ENCODE measurements at regions not wholly inside any gene's neighbourhood (a gene's known extent, or its start where the extent isn't known, plus 50 kb on each side); places are given as distances from the start of the nearest gene placed in this dataset.
"Not testable (repeated sequence)": the region's sequence is repeated elsewhere in the genome, so short reads cannot be mapped to it uniquely, and the experiment has no call there.

DNA sequence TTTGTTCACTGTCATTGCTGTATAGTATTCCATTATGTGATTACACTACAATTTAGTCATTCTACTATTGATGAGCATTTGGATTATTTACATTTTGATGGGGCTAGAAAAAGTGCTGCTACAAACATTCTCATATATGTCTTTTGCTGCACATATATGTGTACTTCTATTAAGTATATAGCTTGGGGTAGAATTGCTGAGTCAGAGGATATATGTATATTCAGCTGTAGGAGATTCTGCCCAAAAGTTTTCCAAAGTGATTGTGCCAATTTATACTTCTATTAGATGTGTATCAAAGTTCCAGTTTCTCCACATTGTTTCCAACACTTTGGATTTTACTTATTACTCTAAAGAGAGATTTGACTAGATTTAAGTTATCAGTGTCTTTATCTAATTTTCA, 101.7 kb upstream of the UGP2 start:
- DNase-seq (ENCODE audit: low spot score): no peak

DNA sequence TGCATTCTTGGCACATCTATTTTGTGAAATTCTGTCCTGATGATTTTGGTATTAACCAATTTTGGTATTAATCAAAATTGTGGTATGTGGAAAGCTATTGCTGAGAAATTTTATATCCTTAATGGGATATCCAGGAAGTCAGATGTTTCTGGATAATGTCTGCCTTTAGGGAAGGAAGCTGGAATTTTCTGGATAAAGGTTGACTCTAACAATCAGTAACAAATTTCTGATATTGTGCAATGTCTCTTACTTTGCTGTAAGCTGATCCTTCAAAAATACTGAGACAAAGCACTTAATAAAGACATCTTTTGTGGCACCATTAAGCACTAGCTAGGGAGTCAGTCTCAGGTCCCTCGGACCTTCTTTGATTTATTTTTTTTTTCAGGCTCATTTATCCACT, 100.8 kb upstream of the UGP2 start:
- no peak for DNase-seq (ENCODE audit: low spot score)

DNA sequence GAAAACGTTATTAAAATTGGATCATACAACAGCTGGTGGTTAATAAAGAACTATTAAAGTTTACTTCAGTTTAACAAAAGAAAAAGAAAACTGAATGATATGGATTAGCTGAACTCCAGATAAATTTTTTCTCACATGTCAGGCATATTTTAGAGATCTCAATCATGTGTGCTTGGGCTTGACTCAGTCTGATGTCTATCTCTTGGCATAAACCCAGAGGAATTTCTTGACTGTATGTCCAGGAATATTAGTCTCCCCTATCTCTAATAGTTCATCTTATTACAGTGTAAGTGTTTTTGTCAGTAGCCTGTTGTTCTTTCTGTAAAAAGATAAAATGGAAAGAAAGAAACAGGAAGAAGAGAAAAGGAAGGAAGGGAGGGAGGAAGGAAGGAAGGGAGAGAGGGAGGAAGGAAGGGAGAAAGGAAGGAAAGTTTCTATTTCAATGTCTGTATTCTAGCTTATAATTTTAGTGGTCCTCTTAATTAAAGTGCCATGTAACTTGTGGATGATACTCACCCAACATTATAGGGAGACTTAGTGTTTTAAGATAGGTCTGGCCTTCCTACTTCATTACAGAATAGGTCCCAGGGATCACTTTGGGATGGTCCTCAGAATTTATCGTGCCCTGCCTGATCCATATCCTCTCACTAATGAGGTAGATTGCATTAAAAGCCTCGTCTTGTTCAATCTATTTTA, 99.7 kb upstream of the UGP2 start:
- DNase-seq (ENCODE audit: low spot score): no peak

DNA sequence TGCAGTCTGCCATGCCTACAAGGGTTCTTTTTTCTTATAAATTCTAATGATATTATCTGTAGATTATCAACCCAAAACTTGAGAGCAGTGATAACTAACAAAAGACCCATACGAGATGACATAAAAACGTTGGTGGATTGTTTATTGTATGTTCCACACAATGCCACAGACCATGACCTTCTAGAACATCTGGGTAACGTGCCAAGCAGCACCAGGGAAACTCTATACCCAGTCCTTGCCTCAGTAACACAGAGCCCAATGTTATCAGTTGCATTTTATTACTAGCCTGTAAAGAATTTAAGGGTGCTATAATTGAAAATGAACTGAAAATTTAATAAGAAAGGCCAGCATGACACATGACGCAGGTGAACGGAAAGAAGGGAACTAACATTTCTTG, 99.1 kb upstream of the UGP2 start:
- DNase-seq (ENCODE audit: low spot score): no peak

DNA sequence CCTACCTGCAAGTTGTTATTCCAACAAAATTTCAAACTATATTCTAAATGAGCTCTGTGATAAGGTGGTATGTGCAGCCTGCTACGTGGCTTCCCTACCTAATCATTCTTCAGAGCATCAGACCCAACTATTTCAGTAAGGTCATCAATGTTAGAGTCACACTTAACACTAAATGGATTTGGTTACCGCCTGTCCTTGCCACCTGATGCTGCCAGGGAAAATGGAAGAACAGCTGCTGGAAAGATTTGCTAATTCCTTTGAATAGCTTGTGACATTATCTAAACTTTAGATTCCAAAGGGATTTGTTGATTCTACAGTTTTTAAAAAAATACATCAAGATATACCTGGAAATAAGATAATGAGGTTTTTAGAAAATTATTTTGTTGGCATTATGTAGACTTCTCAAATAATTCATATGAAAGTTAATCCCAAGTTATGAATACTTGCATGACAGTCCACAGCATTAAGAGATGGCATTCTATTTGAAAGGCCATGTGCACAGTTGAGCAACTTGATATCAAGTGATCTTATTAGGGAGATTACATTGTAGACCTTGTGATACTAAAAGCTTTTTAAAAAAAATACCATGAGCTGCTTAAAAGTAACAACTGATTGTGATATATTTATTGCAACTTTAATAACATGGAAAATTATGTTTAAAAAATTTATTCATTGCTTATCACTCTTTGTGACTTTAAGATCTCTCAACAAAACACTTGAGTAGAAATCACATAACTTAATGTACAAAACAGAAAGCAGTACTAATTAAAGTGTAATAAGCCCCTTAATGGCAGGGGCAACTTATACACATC, 98.3 kb upstream of the UGP2 start:
- DNase-seq (ENCODE audit: low spot score): no peak

DNA sequence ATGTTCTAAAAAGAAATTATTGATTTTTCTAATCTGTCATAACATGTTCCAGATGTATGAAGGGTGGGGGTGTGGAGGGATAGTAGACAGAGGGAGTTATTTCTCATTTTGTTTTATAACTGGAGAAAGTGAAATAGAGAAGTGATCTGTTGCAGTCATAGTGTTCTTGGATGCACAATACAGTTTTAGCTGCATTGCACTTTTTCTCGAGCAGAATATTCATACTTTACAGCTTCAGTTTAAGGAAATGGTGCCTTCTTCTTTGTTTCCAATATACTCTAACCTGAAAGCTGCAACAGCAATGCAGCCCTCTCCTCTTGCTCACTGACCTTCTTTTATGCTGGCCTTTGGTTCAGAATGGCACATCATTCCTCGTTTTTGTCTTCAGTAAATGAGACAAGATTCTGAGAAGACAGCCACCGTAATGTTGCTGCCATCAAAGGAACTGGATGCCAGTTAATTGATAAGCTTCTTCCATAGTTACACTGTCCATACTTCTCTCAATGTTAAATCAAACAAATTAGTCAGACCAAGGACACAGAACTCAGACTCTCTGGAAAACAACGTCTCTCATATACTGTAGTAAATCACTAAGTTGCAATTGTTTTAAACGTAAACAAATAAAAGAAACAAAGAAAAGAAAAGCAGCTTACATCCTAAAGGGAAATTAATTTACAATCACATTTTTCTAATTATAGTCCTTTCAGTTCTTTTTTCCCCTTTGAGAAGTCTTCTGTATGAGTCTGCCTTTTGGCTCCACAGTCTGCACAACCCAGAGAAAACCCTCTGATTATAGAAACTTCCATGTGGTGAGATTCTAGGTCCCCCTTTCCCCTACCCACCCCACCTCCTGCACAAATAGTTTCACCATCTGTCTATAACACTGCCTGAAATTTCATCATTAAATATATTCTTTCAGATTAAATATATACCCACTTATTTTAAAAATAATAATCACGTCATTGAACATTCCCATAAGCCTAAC, 97.4 kb upstream of the UGP2 start:
- no peak for DNase-seq (ENCODE audit: low spot score)

DNA sequence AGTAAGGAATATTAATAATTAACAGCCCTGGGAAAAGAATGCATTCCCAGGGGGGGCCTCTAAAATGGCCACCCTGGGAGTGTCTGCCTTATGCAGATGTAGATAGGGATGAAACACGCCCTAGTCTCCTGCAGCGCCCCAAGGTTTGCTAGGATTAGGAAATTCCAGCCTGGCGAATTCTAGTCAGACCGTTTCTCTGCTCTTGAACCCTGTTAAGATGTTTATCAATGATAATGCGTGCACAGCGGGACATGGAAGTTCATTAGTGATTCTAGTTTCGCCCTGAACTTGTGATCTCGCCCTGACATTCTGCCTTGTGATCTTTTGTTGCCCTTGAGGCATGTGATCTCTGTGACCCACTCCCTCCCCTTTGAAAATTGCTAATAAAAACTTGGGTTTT, 95.1 kb upstream of the UGP2 start:
- DNase-seq (ENCODE audit: low spot score): not testable (repeated sequence)

DNA sequence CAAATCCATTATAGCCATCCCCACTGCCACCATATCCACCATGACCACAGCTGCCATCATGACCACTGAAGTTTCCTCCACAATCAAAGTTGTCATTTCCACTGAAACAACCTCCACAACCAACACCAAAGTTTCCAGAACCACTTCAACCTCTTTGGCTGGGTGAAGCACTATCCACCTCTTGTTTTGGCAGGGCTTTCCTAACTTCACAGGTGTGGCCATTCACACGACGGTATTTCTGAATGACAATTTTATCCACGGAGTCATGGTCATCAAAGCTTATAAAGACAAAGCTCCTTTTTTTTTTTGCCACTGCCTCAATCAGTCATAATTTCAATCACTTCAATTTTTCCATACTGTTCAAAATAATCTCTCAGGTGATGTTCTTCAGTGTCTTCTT, 89.8 kb upstream of the UGP2 start:
- no peak for DNase-seq (ENCODE audit: low spot score)

DNA sequence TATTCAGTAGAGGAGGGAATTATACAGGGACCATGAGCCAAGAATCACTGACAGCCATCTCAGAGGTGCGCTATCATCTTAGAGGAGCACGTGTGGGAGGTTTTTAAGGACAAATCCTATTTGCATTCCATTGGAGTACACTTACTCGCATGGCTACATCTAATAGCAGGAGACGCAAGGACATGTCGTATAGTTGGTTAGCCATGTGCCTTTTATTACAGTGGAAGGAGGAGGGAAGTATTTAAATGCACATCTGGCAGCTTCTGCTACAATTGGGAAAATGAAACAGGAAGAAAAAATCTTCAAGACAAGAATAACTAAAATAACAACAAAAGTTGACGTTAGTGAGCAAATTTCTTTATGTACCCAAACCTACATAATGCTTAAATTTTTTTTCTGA, 86.5 kb upstream of the UGP2 start:
- no peak for DNase-seq (ENCODE audit: low spot score)

DNA sequence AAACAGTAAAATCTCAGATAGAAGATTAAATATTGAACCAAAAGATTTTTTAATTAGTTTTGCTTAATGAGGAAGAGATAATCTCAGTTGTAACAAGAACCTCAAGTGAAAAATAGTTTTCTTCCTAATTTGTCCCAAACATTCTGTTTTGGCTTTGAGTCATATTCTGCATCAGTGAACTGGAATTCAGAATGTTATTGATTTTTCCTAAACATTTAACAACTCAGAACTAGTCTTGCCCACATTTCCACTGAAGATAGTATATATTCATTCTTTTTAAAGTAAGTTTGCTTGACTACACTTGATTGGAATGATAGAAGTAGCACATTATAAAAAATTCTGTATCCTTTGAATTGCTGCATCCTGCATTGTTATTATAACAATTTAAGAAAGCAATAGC, 85.7 kb upstream of the UGP2 start:
- no peak for DNase-seq (ENCODE audit: low spot score)

DNA sequence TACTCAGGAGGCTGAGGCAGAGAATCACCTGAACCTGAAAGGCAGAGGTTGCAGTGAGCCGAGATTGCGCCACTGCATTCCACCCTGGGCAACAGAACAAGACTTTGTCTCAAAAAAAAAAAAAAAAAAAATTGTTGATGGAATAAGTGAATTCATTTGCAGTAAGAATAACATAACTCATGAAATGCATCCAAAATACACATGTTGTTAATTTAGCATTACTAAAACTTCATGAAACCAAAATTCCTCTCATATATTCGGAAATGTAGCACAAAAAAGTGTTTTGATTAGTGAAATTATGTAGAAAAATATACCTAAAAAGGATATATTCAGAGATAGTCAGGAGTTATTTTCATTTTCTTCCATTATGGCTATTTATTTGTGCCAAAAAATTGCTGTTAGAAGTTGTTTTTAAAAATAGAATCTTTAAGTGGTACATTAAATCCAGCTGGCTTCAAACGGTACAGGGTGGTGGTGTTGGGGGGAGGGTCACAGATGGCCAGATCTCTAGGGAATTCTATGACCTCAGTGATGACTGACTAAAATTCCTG, 78.2 kb upstream of the UGP2 start:
- DNase-seq (ENCODE audit: low spot score): no peak

DNA sequence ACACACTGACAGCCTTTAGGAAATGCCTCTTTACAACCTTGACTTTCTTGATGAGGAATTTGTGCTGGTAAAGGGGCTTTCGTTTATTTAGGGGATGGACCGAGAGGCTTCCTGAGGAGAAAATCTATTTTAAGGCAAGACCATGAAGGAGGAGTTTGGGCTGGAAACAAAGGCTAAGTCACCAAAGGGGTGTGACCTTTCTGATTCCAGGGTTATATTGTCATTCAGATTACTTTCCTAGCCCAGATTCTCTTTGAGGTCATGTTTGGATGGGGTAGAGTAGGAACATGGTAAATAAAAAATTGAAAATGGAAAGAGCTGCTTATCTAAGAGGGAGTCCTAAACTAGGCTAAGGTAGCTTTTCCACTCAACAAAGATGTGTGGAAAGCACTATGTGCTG, 77.1 kb upstream of the UGP2 start:
- DNase-seq (ENCODE audit: low spot score): no peak

DNA sequence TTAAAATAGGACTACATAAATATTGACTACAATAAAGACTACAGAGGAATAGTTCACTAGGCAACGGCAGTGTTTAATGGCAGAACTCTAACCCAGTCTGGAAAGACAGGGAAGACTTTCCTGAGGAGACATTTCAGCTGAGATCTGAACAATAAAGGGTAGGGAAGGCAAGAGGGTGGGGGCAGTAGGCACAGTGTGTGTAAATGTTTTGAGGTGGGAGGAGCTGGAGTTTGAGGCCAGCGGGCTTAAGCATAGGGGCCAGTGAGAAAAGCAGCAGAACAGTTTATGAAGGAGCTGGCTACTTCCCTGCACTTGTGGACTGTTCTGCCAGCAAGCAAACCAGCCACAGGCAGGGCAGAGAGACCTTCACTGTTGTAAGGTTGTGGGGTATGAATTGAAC, 76.6 kb upstream of the UGP2 start:
- no peak for DNase-seq (ENCODE audit: low spot score)

DNA sequence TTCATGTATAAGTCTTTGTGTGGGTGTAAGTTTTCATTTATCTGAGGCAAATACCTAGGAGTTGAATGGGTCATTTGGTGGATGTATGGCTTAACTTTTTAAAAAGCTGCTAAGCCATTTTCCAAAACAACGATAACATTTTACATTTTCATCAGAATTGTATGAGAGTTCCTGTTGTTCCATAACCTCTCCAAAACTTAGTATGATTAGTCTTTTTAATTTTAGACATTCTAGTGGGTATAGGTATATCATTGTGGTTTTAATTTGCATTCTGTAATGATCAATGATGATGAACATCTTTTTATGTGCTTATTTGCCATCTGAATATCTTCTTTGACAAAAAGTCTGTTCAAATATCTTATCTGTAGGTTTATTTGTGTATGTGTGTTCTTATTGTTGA, 74.4 kb upstream of the UGP2 start:
- DNase-seq (ENCODE audit: low spot score): no peak

DNA sequence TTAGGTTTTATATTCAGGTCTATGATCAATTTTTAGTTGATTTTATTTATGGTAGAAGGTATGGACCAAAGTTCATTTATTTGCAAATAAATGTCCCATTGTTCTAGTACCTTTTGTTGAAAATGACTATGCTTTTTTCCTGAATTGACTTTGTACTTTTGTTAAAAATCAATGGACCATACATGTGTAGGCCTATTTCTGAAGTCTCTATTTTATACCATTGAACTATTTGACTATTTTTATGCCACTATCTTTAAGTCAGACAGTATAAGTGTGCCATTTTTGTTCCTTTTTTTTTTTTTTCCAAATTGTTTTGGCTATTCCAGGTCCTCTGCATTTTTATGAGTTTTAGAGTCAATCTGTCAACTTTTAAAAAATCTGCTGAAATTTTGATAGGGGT, 73.6 kb upstream of the UGP2 start:
- DNase-seq (ENCODE audit: low spot score): no peak

DNA sequence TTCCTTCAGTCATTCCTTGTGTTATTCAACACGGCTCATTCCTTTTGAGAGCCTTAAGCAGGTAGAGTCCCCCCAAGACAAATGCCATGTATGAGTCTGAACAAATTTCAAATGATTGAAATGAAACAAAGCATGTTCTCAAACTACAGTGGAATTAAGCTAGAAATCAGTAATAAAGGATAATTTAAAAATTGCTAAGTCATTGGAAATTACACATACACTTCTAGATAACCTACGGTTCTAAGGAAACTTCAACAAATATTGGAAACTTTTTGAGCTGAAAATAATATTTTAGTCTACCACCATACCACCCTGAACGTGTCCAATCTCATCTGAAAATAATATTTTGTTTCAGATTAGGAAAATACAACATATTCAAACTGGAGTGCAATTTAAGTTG, 71.8 kb upstream of the UGP2 start:
- DNase-seq (ENCODE audit: low spot score): no peak

DNA sequence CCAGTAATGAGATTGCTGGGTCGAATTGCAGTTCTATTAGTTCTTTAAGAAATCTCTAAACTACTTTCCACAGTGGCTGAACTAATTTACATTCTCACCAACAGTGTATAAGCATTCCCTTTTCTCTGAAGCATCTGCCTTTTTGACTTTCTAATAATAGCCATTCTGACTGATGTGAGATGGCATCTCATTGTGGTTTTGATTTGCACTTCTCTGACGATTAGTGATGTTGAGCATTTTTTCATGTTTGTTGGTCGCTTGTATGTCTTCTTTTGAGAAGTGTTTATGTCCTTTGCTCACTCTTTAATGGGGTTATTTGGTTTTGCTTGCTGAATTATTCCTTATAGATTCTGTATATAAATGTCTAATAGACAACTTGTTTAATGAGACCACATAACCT, 69.6 kb upstream of the UGP2 start:
- DNase-seq (ENCODE audit: low spot score): no peak

DNA sequence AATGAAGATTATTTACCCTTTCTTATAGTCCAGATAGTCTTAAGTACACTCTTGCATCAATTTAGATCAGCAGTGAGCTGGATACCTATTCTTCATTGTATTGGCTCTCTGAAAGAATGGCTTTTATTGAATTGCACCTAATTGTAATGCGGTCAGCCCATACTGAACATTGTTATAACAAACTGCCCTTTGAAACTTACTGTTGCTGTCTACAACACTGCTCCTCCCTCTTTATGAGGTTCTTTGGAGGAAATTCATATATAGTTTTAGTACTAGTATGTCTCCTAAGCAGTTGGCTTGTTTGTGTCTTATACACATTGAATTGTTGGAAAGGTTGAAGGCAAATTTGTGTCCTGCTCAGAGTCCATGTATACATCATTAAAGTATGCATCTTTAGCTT, 66.5 kb upstream of the UGP2 start:
- no peak for DNase-seq (ENCODE audit: low spot score)

DNA sequence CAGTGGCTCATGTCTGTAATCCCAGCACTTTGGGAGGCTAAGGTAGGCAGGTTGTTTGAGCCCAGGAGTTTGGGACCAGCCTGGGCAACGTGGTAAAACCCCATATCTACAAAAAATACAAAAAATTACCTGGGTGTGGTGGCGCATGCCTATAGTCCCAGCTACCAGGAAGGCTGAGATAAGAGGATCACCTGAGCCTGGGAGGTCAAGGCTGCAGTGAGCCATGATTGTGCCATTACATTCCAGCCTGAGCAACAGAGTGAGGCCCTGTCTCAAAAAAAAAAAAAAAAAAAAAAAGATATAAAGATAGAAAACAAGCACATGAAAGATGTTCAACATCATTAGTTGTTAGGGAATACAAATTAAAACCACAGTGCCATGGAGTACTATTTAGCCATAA, 65.3 kb upstream of the UGP2 start:
- no peak for DNase-seq (ENCODE audit: low spot score)

DNA sequence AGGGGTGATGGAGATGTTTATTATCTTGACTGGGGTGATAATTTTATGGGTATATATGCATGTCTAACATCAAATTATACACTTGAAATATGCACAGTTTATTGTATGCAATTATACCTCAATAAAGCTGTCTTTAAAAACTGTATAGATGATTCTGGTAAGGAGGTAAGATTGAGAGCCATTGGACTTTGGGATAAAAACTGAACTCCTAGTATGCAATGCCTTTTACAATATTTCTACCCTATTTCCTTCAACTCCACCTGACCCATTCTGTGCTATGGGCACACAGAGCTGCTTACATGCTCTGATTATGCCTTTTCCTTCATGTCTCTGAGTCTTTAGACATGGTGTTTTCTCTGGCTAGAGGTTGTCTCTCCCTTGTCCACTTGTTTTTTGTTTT, 63.9 kb upstream of the UGP2 start:
- DNase-seq (ENCODE audit: low spot score): no peak

DNA sequence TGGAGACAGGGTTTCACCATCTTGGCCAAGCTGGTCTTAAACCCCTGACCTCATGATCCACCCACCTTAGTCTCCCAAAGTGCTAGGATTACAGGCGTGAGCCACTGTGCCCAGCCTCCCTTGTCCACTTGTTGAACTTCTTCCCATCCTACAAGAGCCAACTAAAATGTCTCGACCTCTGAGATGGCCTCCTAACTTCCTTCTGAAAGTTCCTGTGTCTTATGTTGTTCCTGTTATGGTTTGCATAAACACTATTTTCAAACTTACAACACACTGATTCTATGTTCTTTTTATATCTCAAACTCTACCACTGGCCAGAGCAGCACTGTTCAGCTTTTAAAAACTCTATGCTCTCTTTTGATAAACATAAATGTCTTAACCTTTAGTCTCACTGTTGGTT, 63.3 kb upstream of the UGP2 start:
- DNase-seq (ENCODE audit: low spot score): no peak

DNA sequence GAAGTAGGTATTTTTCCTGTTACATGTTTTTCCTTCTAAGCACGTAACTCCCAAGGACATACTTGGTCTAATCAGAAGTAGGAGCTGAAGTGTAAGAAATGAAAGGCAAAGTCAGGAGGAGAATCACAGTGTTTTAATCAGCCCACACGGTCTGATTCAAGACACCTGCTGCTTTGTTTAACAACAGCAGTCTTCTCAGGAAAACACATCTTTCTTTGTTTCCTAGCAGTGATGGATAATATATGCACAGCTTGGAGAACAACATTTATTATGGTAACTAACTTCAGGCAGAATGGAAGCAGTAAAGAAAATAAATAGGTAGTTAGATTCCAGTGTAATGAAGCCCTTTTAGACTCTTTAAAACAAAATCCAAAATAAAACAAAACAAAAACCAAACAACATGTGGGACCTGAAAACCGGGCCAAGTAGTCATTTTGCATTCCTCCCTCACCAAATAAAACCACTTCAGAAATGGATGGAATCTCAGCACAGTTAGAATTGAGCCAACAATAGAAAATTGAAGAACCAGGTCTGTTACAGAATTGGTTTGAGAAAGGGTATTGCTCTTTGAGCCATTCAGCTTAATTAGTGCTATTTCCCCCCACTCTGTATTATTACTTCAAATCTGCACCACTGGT, 61.1 kb upstream of the UGP2 start:
- DNase-seq (ENCODE audit: low spot score): no peak

Data from HuH-7.5 (cell line).